ENCODE measurements at regions not wholly inside any gene's neighbourhood (a gene's known extent, or its start where the extent isn't known, plus 50 kb on each side); places are given as distances from the start of the nearest gene placed in this dataset.

- H3K27me3 Mint-ChIP-seq (ENCODE audit: unreplicated experiment) = peaks cover 5% of the 10 kb centered on the region
- no peak for DNase-seq
- H3K4me1 Mint-ChIP-seq (ENCODE audit: low read depth, unreplicated experiment) = peaks cover 26% of the 10 kb centered on the region
- peaks cover 8% of the 10 kb centered on the region for H3K9me3 Mint-ChIP-seq (ENCODE audit: unreplicated experiment)
- H3K27ac Mint-ChIP-seq (ENCODE audit: unreplicated experiment) = no peak overlapping the region
- H3K36me3 Mint-ChIP-seq (ENCODE audit: unreplicated experiment) = no peaks in the 10 kb centered on the region
- no peak overlapping the region for H3K4me3 Mint-ChIP-seq (ENCODE audit: unreplicated experiment)
- no peak for TF ChIP-seq CTCF (IDR thresholded peaks at IDR 0.05; ENCODE audit: partially characterized antibody, unreplicated experiment)
Measured at GRCh38 chr2:20146401-20146800, 78.5 kb downstream of the SDC1 start.

DNA sequence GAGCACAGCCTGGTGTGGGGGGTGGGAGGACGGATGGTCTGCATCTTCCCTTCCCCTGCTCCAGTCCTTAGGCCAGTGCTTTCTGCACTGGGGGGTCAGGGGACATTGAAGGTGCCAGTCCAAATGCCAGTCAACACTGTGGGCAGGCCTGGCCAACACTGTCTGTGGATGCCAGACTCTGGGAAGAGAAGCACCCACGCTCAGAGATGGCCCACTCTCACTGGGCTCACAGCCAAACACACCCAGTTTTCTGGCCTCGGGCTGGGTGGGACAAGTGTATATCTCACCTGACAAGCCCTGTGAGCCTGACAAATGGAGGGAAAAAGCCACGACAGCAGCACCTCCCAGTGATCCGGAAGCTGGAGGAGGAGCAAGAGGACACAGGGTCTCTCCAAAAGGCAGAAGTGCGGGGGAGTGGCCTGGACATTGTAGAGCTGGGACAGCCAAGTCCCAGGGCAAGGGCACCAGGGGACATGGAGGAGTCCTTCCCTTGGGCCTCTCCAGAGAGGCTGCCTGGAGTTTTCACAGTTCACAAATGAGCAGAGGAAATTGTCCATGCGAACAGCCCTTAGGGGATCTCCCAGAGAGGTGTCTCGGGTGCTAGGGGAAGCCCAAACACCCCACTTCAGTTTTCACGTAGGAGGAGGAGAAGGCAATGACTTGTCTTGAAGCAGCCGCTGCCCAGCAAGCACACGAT, 79.3 kb downstream of the SDC1 start:
- Mint-ChIP-seq H3K4me3 (ENCODE audit: unreplicated experiment) (no peak overlapping the region), H3K27me3 (ENCODE audit: unreplicated experiment) (peaks cover 5% of the 10 kb centered on the region), H3K36me3 (ENCODE audit: unreplicated experiment) (no peaks in the 10 kb centered on the region), H3K4me1 (ENCODE audit: low read depth, unreplicated experiment) (peaks cover 18% of the 10 kb centered on the region), H3K9me3 (ENCODE audit: unreplicated experiment) (peaks cover 8% of the 10 kb centered on the region), H3K27ac (ENCODE audit: unreplicated experiment) (no peak overlapping the region)
- no peak for TF ChIP-seq CTCF (IDR thresholded peaks at IDR 0.05; ENCODE audit: partially characterized antibody, unreplicated experiment)
- DNase-seq = no peak

- DNase-seq = no peak
- H3K36me3 Mint-ChIP-seq (ENCODE audit: unreplicated experiment) = no peaks in the 10 kb centered on the region
- no peak overlapping the region for H3K4me3 Mint-ChIP-seq (ENCODE audit: unreplicated experiment)
Measured at GRCh38 chr2:20144861-20145260, 80.1 kb downstream of the SDC1 start.

GRCh38 chr2:20144196-20144595, 80.7 kb downstream of the SDC1 start:
- Mint-ChIP-seq H3K27me3 (ENCODE audit: unreplicated experiment) (peaks cover 5% of the 10 kb centered on the region), H3K27ac (ENCODE audit: unreplicated experiment) (no peak overlapping the region), H3K4me1 (ENCODE audit: low read depth, unreplicated experiment) (peaks cover 5% of the 10 kb centered on the region), H3K36me3 (ENCODE audit: unreplicated experiment) (no peaks in the 10 kb centered on the region), H3K9me3 (ENCODE audit: unreplicated experiment) (peaks cover 5% of the 10 kb centered on the region), H3K4me3 (ENCODE audit: unreplicated experiment) (no peak overlapping the region)
- no peak for TF ChIP-seq CTCF (IDR thresholded peaks at IDR 0.05; ENCODE audit: partially characterized antibody, unreplicated experiment)
- no peak for DNase-seq

More at GRCh38 chr2:20144861-20145260, 80.1 kb downstream of the SDC1 start:
- peaks cover 5% of the 10 kb centered on the region for H3K27me3 Mint-ChIP-seq (ENCODE audit: unreplicated experiment)
- no peak overlapping the region for H3K27ac Mint-ChIP-seq (ENCODE audit: unreplicated experiment)
- H3K9me3 Mint-ChIP-seq (ENCODE audit: unreplicated experiment) = peaks cover 7% of the 10 kb centered on the region
- peaks cover 12% of the 10 kb centered on the region for H3K4me1 Mint-ChIP-seq (ENCODE audit: low read depth, unreplicated experiment)
- no peak for TF ChIP-seq CTCF (IDR thresholded peaks at IDR 0.05; ENCODE audit: partially characterized antibody, unreplicated experiment)

- no peak for DNase-seq
- no peaks in the 10 kb centered on the region for H3K36me3 Mint-ChIP-seq (ENCODE audit: unreplicated experiment)
- H3K27ac Mint-ChIP-seq (ENCODE audit: unreplicated experiment) = no peak overlapping the region
- H3K9me3 Mint-ChIP-seq (ENCODE audit: unreplicated experiment) = peaks cover 3% of the 10 kb centered on the region
- H3K27me3 Mint-ChIP-seq (ENCODE audit: unreplicated experiment) = peaks cover 5% of the 10 kb centered on the region
- H3K4me1 Mint-ChIP-seq (ENCODE audit: low read depth, unreplicated experiment) = no peaks in the 10 kb centered on the region
- TF ChIP-seq CTCF (IDR thresholded peaks at IDR 0.05; ENCODE audit: partially characterized antibody, unreplicated experiment) = no peak
- H3K4me3 Mint-ChIP-seq (ENCODE audit: unreplicated experiment) = peak overlapping the region; percentile 16
Measured at GRCh38 chr2:20143263-20143662, 81.7 kb downstream of the SDC1 start.

Measured in glutamatergic neuron (in vitro differentiated cells).